Osteoblast (primary cell): ENCODE measurements at regions not wholly inside any gene's neighbourhood (a gene's known extent, or its start where the extent isn't known, plus 50 kb on each side); places are given as distances from the start of the nearest gene placed in this dataset.

Source experiments
- DNase-seq: peaks from one replicate; pipeline ENCODE4 v3.0.0; 2011; ENCODE audit warnings: low spot score, mixed read lengths; ENCODE audit not compliant: insufficient read length; ENCODE audit errors: missing footprints
- H2AFZ ChIP-seq: 2 replicates; pipeline ENCODE4 v1.6.0; 2011; ENCODE audit warnings: mild to moderate bottlenecking, low read length
- H3K27ac ChIP-seq: 2 replicates; pipeline ENCODE4 v1.5.1; 2011; ENCODE audit warnings: mild to moderate bottlenecking, low read depth, low read length, moderate library complexity
- H3K27me3 ChIP-seq: 2 replicates; pipeline ENCODE4 v1.6.0; 2012; ENCODE audit warnings: mild to moderate bottlenecking, control low read depth, inconsistent platforms, low read length, moderate library complexity; ENCODE audit not compliant: insufficient read depth
- H3K36me3 ChIP-seq: 2 replicates; pipeline ENCODE4 v1.5.1; 2011; ENCODE audit warnings: mild to moderate bottlenecking, low read length, control low read depth, moderate library complexity; ENCODE audit not compliant: insufficient read depth
- H3K4me1 ChIP-seq: 2 replicates; pipeline ENCODE4 v1.5.1; 2011; ENCODE audit warnings: mild to moderate bottlenecking, low read length, control low read depth, moderate library complexity; ENCODE audit not compliant: insufficient read depth
- H3K4me2 ChIP-seq: 2 replicates; pipeline ENCODE4 v1.6.0; 2011; ENCODE audit warnings: mild to moderate bottlenecking, low read length; ENCODE audit not compliant: insufficient read depth
- H3K4me3 ChIP-seq: fragments of 200-600 bp; sonication (generic); 3 replicates; pipeline ENCODE4 v1.5.1; 2012; ENCODE audit warnings: mild to moderate bottlenecking, low read length, inconsistent platforms; ENCODE audit not compliant: insufficient read depth
- H3K79me2 ChIP-seq: 2 replicates; pipeline ENCODE4 v1.6.0; 2012; ENCODE audit warnings: mild to moderate bottlenecking, low read length, control low read depth, inconsistent platforms; ENCODE audit not compliant: insufficient read depth
- H3K9me3 ChIP-seq: 2 replicates; pipeline ENCODE4 v1.5.1; 2011; ENCODE audit warnings: low read depth, low read length, control low read depth
- H4K20me1 ChIP-seq: 2 replicates; pipeline ENCODE4 v1.6.0; 2012; ENCODE audit warnings: mild to moderate bottlenecking, low read length, control low read depth; ENCODE audit not compliant: insufficient read depth
- CTCF ChIP-seq: IDR thresholded peaks from 2 replicates; pipeline ENCODE4 v1.5.1; 2011; ENCODE audit warnings: mild to moderate bottlenecking, low read depth, low read length, moderate library complexity; ENCODE audit errors: extremely low read depth

GRCh38 chr14:46057799-46058198 is 593.8 kb downstream of the RPL10L start:
- no peaks in the 10 kb centered on the region for H3K36me3 ChIP-seq
- H3K4me2 ChIP-seq = no peak overlapping the region
- H3K4me1 ChIP-seq = no peaks in the 10 kb centered on the region
- DNase-seq = no peak
- H3K4me3 ChIP-seq = no peak overlapping the region
- H3K27me3 ChIP-seq = no peaks in the 10 kb centered on the region
- H2AFZ ChIP-seq = no peak overlapping the region
- no peaks in the 10 kb centered on the region for H3K79me2 ChIP-seq
- no peaks in the 10 kb centered on the region for H4K20me1 ChIP-seq
- H3K27ac ChIP-seq = no peak overlapping the region
- no peaks in the 10 kb centered on the region for H3K9me3 ChIP-seq
- TF ChIP-seq CTCF = no peak

GRCh38 chr14:46054526-46054925 is 597.1 kb downstream of the RPL10L start:
- no peak for DNase-seq
- H3K9me3 ChIP-seq = no peaks in the 10 kb centered on the region
- H3K27me3 ChIP-seq = no peaks in the 10 kb centered on the region
- H3K4me3 ChIP-seq = no peak overlapping the region
- H3K36me3 ChIP-seq = no peaks in the 10 kb centered on the region
- H3K4me1 ChIP-seq = no peaks in the 10 kb centered on the region
- H3K27ac ChIP-seq = no peak overlapping the region
- H2AFZ ChIP-seq = no peak overlapping the region
- H4K20me1 ChIP-seq = no peaks in the 10 kb centered on the region
- H3K79me2 ChIP-seq = no peaks in the 10 kb centered on the region
- TF ChIP-seq CTCF = no peak
- no peak overlapping the region for H3K4me2 ChIP-seq

- H3K4me1 ChIP-seq = no peaks in the 10 kb centered on the region
- no peak overlapping the region for H3K4me2 ChIP-seq
- H3K27me3 ChIP-seq = no peaks in the 10 kb centered on the region
- H4K20me1 ChIP-seq = no peaks in the 10 kb centered on the region
- no peak overlapping the region for H3K4me3 ChIP-seq
- H3K36me3 ChIP-seq = no peaks in the 10 kb centered on the region
- H2AFZ ChIP-seq = no peak overlapping the region
- no peak for TF ChIP-seq CTCF
- no peak for DNase-seq
- no peaks in the 10 kb centered on the region for H3K79me2 ChIP-seq
- no peaks in the 10 kb centered on the region for H3K9me3 ChIP-seq
- no peak overlapping the region for H3K27ac ChIP-seq
Measured at GRCh38 chr14:46053221-46053620, 598.4 kb downstream of the RPL10L start.

GRCh38 chr14:46051796-46052195 is 599.8 kb downstream of the RPL10L start:
- Histone ChIP-seq H3K79me2 (no peaks in the 10 kb centered on the region), H3K27ac (no peak overlapping the region), H2AFZ (no peak overlapping the region), H3K36me3 (no peaks in the 10 kb centered on the region), H3K4me1 (no peaks in the 10 kb centered on the region), H3K9me3 (no peaks in the 10 kb centered on the region), H3K4me3 (no peak overlapping the region), H3K4me2 (no peak overlapping the region), H3K27me3 (no peaks in the 10 kb centered on the region), H4K20me1 (no peaks in the 10 kb centered on the region)
- no peak for DNase-seq
- TF ChIP-seq CTCF = no peak
